GM18508 (cell line): ENCODE measurements at regions not wholly inside any gene's neighbourhood (a gene's known extent, or its start where the extent isn't known, plus 50 kb on each side); places are given as distances from the start of the nearest gene placed in this dataset.

Experiments used
- ATAC-seq: cut with Tn5 transposase; IDR thresholded peaks from one replicate; pipeline ENCODE4 v1.9.1; 2021; ENCODE audit warnings: moderate number of reproducible peaks; ENCODE audit not compliant: insufficient read depth, unreplicated experiment

DNA sequence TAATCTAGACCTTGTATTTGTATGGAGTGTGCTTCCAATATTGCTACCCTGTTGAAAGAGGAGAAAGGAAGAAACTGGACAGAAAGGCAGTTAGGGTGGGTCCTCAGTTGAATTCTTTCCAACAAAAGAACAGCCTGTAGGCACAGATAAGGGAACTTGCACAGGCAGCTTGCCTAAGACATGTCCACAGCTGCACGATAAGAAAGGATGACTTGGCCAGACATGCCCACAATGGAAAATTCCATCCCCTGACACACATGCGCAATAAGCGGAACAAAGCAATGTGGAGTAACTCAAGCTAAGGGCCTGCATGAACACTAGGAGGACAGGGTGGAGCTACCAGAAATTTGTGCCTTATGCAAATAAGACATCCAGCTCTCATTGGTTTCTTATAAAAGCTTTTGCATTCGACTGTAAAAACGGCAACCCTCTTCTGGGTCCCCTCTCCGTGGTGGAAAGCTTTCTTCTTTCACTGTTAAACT, 1084.7 kb upstream of the NXPH2 start:
- ATAC-seq: no peak

DNA sequence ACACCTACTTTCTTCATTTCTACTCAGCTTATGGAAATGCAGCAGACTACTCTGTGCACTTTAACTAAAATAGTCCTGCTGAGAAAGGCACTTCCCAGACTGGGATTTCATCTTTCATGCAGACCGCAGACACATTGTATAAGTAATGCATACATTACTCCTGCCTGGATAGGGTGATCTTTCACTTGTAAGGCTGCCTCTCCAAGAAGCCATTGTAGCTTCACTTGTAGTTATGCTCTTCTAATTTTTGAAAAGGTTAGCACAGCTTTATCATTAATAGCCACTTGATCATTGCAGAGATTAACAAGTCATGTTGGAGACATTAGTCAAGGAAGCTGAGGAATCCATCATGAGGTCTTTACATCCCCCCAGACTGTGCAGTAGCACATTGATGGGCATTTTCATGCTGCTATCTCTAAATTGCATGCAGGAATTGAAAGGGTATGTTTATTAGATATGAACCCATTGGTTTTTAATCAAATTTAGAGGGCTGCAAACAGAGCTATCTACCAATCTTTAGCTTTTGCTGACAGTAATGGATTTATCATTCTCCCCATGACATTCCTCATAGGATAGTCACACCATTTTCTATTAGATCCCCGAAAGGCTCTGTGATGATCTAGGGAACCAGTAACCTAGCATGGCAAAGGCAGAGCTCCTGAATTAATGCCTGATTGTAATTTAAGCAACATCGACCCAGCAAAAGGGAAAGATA, 1074.7 kb upstream of the NXPH2 start:
- ATAC-seq: no peak

GRCh38 chr2:139850254-139850890, 1070.2 kb upstream of the NXPH2 start:
- ATAC-seq: no peak

GRCh38 chr2:139836769-139837168, 1056.6 kb upstream of the NXPH2 start:
- ATAC-seq: no peak

DNA sequence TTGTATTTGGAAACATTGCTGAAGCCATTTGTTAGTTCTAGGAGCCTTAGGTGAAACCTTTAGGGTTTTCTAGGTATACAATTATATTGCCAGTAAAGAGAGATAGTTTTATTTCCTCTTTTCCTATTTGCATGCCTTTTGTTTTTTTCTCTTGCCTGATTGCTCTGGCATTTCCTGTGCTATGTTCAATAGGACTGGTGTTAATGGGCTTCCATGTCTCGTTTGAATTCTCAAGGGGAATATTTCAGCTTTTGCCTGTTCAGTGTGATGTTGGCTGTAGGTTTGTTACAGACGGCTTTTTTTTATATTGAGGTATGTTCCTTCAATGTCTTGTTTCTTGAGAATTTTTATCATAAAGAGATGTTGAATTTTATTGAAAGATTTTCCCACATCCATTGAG, 1054.9 kb upstream of the NXPH2 start:
- ATAC-seq: no peak

DNA sequence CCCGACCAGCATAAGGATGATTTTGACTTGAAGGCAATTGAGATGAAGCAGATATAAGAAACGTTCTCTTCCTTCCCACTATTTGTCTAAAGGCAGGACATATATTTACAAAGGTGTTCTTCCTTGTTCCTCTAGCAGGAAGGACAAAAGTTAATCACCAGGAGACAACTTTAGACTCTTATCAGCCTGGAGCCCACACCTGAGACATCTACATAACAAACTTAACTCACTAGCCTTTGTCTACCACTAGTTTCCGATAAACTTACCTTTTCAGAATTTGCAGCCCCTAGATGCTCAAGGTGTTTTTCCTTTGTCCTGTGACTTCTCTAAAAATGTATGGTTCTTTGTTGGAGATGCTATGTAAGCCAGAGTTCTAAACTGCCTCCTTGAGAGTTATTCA, 1047.8 kb upstream of the NXPH2 start:
- ATAC-seq: no peak

DNA sequence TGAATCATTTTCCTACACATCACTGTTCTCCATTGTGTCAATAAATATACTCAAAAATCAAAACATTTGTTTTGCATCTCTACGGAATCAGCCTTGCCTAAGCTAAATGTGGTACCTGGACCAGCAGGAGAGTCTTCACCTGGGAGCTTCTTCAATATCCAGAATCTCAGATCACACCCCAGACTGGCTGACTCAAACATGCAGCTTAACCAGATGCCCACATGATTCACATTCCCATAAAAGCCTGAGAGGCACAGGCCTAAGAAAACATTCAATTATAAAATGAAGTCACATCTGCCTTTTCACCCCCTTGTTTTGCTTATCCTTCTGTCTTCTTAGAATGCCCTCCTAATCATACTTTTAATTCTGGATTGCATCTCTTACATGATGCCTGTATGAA, 1045.5 kb upstream of the NXPH2 start:
- ATAC-seq: no peak

DNA sequence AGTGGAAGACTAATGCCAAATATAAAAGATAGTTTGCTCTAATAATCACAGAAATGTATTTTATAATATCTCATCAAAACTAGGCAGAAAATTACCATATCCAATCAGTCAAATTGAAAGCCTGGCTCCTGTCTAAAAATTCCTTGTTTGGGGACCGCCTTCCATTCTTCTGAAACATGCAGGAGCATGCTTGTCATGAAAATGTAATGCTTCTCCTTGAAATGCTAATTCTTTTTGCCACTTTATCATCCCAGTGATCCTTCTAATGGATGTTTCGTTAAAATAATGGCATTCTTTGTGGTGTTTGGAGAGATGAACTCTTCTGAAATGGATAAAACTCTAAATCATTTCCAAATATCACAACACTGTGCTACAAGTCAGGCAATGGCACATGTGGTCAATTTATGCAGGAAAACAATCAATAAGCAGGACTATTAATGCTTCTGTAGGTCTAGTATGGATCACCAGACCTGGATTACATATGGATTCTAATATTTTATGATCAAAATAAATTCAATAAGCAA, 1039.1 kb upstream of the NXPH2 start:
- ATAC-seq: no peak

DNA sequence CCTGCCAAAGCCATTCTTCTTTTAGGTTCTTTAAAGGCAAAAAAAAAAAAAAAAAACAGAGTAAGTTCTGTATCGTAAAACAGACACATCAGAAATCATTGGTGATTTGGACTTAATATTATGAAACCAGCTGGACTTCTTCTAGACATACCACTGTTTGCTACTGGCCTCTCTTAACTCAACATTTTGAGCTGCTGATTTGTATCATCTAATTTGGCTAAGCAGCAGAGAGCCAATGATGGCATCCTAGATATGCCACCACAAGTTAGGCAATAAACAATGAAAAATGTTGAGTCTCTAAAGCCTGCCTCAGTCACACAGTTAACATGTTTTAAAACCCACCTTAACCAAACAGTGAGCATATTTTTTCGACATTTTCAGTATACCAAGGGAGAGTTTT, 1034.3 kb upstream of the NXPH2 start:
- ATAC-seq: no peak

DNA sequence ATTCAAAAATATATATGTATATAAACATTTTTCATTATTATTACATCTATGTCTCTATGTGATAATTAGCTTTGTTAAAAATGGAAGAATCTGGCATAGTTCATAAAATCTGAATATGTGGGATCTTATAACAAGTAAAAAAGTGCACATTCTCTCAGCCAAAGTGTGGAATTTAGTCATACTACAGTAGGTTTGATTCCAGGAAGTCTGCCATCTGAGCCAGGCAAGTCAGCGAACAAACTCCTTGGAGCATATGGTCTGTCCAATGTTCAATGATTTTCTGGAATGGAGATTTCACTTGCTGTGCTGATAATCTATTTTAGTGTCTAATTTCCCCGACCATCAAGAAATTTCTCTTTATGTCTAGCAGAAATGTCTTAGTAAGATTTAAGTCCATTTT, 1033.2 kb upstream of the NXPH2 start:
- no peak for ATAC-seq

GRCh38 chr2:139805441-139805840, 1025.3 kb upstream of the NXPH2 start:
- no peak for ATAC-seq

GRCh38 chr2:139798391-139798790, 1018.2 kb upstream of the NXPH2 start:
- ATAC-seq: no peak

GRCh38 chr2:139790807-139791752, 1010.9 kb upstream of the NXPH2 start:
- no peak for ATAC-seq

- no peak for ATAC-seq
Measured at GRCh38 chr2:139790136-139790535, 1009.9 kb upstream of the NXPH2 start.

DNA sequence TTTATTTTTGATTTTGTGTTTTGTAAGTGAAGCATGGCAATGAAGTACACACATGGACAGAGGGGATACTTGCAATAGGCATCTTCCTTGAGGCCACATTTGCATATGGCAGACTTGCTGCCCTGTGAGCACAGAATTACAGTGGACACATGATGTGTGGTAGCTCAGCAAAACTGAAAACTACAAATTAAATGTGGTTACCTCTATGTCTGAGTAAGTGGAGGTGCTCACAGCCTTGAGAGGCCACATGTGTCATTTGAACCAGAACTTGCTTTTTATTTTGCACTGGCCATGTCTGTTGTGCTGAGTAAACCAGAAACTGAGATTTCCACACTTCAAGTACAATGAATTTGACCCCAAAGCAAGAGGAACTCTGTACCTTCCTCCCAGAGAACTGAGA, 998.5 kb upstream of the NXPH2 start:
- no peak for ATAC-seq

DNA sequence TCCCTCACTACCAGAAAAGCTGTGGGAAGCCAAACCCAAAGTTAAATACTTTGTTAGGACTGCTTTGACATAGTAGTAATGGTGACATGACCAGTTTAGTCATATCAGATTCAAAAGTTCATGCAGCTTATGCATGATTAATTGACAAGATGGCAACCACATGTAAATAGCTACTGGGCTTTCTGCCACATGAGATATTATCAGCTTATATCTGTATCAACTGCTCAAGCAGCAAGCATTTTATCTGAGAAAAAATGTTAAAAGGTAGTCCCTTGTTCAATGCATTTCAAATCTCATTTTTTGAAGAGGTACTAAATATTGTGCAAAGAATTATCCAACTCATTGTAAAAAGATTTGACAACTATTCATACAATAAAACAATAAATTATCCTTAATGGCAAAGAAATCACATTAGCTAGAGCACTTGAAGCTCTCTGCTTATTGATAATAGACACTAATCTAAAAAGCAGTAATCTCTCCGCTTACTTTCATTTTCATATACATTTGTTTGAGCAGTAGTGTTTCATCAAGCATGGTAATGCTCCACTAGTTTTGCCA, 993.6 kb upstream of the NXPH2 start:
- no peak for ATAC-seq

DNA sequence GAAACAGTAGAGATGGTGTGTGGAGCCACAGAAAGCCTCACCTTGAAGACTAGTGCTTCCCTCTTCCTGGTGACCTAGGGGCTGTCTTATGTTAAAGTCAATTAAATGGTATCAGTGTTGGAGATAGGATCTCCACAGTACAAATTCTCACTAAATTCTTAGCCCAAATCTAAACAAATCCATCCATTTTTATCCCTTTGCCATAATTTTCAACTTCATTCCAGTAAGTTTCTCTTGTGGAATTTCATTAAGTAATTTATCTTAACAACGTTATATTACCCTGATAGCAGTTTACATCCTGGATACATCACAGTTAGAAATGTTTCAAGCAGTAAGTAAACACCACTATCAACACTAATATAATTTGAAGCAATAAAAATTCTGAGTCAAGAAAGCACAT, 989.4 kb upstream of the NXPH2 start:
- ATAC-seq: no peak

DNA sequence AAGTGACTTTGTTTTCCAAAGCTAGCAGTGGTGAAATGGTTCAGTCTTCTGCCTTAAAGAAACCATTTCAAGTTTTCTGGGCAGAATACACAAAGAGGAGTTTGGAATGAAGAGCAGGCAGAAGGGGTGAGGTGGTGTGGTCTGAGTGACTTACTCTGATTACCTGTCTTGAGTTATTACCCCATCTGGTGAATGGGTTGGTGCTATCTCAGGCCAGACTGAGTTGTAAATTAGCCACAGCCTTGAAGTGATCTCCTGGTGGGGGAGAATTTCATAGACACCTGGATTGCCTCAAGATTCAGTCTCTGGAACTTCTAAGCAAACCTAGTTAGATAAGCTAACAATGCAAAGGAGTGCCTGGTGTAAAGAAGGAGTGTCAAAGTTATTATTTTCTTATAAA, 983.5 kb upstream of the NXPH2 start:
- ATAC-seq: no peak

- ATAC-seq: no peak
Measured at GRCh38 chr2:139759000-139759505, 978.9 kb upstream of the NXPH2 start.

- no peak for ATAC-seq
Measured at GRCh38 chr2:139746901-139747300, 966.7 kb upstream of the NXPH2 start.
